ENCODE measurements at regions not wholly inside any gene's neighbourhood (a gene's known extent, or its start where the extent isn't known, plus 50 kb on each side); places are given as distances from the start of the nearest gene placed in this dataset.

DNA sequence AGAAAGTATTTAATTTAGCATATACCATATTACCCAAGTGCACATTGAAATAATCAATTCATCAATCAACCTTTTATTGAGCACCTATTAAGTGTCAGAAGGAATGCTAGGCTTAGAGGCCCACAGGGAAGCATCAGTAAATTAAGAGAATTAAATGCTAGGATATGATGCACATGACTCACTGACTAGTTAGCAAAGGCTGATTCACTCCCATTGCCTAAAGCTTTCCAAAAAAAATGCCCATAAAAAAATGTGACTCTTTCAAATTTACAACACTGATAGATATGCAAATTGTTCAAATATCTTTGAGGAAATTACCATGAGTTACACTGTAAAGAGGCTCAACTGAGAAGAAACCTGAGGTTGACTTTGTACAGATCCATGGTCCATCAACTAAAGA, 883.3 kb downstream of the CDH11 start:
- peak; percentile 66 for DNase-seq (ENCODE audit: low read depth)

GRCh38 chr16:64236316-64236715, 885.5 kb downstream of the CDH11 start:
- no peak for DNase-seq (ENCODE audit: low read depth)

DNA sequence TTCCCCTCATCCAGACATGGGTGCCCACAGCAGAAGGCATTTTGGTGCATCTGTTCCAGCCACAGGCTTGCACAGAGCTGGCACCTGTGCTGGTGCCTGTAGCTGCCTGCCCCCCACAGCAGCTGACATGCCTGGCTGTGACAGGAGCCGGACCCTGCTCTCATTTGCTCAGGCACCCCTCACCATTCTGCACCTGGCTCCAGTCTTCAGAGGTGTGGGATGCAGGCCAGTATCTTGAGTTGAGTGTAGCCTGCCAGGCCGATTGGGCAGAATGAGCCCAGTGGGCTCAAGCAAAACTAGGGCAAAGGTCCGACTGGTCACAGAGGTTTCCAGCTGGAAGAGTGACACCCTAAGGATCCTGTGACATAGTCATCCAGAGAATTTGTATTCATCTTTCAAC, 887.7 kb downstream of the CDH11 start:
- no peak for DNase-seq (ENCODE audit: low read depth)

DNA sequence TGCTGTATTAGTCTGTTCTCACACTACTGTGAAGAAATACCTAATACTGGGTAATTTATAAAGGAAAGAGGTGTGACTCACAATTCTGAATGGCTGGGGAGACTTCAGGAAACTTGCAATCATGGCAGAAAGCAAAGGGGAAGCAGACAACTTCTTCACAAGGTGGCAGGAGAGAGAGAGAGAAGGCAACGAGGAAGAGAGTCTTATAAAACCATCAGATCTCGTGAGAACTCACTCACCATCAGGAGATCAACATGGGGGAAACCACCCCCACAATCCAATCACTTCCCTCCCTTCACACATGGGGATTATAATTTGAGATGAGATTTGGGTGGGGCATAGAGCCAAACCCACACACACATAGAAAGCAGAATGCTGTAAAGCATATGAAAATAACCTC, 896.2 kb downstream of the CDH11 start:
- DNase-seq (ENCODE audit: low read depth), result peak; percentile 11

GRCh38 chr16:64225036-64225435, 896.8 kb downstream of the CDH11 start:
- DNase-seq (ENCODE audit: low read depth), result no peak

DNA sequence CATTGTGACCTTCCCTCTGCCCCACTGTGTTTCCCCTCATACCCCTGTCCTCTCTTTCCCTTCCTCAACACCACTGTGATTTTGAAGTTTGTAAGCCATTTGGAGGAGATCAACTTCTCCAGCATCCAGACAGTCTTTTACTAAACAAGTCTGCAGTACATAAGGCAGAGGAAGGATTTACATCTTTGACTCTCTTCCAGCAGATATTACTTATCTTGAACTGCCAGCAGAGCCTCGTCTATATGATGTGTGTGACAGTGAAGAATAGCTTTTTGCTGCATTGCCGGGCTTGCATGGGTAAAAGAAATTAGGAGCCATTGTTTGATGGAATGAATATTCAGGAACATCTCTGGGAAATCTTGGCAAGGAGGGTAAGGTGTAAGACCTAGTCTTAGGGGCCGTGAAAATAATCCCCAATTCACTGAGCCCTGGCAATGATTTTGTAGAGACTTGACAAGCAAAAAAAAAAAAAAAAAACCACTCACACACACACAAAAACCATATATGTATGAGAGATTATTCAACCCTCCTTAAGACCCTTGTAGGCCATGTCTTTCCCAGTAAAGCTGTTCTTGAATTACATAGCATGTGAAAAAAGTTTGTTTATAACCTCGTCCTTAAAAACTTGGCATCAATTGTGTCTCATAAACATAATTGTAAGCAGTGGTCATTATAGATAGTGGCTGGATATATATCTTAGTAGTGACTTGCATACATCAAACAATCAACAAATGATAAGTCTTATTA, 903.9 kb downstream of the CDH11 start:
- DNase-seq (ENCODE audit: low read depth), result no peak

DNA sequence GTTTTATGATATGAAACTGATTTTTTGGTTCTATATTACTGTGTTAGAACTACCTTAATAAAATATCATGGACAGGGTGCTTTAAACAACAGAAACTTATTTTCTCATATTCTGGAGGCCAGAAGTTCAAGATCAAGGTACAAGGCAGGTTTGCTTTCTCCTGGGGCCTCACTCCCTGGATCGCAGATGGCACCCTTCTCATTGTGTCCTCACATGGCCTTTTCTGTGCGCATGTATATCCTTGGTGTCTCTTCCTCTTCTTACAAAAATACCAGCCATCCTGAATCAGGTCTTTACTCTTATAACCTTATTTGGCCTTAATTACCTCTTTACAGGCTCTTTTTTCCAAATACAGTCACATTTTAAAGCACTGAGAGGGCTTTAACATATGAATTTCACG, 906.1 kb downstream of the CDH11 start:
- no peak for DNase-seq (ENCODE audit: low read depth)

GRCh38 chr16:64211331-64211730, 910.5 kb downstream of the CDH11 start:
- DNase-seq (ENCODE audit: low read depth), result peak; percentile 3

DNA sequence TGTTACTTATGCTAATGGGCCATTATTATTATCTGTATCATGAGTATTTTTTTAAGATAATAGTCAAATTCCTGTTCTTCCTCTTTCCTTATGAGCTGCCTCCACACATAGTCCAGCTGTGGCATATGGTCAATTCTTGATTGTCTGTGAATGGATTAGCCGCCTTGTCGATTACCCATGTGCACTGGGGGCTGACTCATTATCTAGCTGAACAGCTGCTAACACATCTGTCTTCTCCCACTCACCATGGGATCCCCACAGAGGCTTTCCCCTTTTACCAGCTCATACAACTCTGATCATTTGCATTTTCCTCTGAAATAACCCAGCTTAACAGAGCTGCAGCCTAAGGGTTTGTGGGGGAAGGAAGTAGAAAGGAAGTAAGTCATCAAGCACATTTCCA, 915.0 kb downstream of the CDH11 start:
- no peak for DNase-seq (ENCODE audit: low read depth)

GRCh38 chr16:64203126-64203525, 918.7 kb downstream of the CDH11 start:
- DNase-seq (ENCODE audit: low read depth), result no peak

DNA sequence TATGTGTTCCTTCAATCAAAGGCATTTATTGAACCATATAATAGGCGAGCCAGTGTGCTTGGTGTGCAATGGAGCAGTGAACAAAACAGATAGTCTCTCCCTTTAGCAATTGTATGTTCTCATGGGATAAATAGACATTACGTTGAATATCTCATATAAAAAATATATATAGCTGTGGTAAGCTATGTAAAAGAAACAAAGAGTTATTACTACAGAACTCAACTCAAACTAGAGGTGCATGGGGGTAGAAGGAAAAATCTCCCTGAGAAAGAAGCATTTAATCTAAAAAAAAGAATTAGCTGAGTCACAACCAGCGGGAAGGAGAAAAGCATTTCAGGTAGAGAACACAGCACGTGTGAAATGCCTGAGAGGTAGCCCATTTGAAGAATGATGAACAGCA, 919.3 kb downstream of the CDH11 start:
- DNase-seq (ENCODE audit: low read depth), result no peak

- DNase-seq (ENCODE audit: low read depth), result peak; percentile 73
Observed at GRCh38 chr16:64196444-64196843, 925.4 kb downstream of the CDH11 start.

GRCh38 chr16:64185954-64186353, 935.9 kb downstream of the CDH11 start:
- no peak for DNase-seq (ENCODE audit: low read depth)

- DNase-seq (ENCODE audit: low read depth), result no peak
Observed at GRCh38 chr16:64184156-64184555, 937.7 kb downstream of the CDH11 start.

DNA sequence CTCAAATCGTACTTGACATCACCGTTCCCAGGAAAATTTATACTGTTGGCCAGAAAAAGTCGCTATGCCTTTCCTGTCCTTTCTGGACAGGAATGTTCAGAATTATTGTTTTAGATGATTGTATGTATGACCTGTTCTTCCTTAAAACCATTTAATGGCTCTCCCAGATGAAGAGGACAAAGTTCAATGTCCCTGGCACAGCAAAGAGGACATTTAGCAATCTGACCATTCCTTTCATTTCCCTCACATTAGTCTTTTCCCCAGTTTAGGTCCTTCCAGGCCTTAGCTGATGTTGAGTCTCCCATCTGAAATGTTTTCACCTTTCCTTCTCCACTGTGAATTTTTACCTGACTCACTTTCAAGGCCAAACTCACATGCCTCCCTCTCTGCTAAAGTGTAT, 938.9 kb downstream of the CDH11 start:
- no peak for DNase-seq (ENCODE audit: low read depth)

- DNase-seq (ENCODE audit: low read depth), result no peak
Observed at GRCh38 chr16:64181271-64181925, 940.5 kb downstream of the CDH11 start.

GRCh38 chr16:64180136-64180900, 941.5 kb downstream of the CDH11 start:
- no peak for DNase-seq (ENCODE audit: low read depth)

DNA sequence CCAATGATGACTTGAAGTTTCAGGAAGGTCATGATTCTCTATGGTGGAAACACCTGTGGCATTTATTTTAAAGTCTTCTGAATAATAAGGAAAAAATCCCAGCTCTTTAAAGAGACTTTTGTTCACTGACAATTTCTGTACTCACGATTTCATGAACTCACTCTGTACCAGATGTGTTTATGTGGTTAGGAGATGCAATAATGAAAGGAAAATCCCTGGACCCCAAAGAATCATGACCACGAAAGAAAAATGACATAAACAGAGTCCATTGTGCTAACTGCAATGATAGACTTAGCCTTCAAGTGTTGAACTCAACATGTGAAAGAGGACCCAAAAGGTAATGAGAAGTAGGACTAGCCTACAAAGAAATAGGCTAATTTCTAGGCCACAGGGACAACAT, 947.5 kb downstream of the CDH11 start:
- DNase-seq (ENCODE audit: low read depth), result no peak

- no peak for DNase-seq (ENCODE audit: low read depth)
Observed at GRCh38 chr16:64172652-64173051, 949.2 kb downstream of the CDH11 start.

DNA sequence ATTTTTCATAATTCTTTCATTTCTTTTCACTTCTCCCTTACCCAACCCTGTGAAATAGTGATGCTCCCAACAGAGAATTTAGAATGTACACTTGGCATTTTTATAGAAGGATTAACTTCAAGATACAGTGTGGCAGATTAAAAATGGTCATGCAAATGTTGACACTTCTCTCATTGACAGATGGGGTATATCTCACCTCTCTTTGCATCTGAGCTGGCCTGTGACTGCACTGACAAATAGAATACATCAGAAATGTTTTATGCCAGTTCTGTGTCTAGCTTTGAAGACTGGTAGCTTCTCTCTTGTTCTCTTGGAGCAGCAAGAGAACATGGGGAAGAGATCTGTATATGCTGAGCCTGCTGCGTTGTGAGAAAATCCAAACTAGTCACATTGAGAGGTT, 949.6 kb downstream of the CDH11 start:
- no peak for DNase-seq (ENCODE audit: low read depth)

DNA sequence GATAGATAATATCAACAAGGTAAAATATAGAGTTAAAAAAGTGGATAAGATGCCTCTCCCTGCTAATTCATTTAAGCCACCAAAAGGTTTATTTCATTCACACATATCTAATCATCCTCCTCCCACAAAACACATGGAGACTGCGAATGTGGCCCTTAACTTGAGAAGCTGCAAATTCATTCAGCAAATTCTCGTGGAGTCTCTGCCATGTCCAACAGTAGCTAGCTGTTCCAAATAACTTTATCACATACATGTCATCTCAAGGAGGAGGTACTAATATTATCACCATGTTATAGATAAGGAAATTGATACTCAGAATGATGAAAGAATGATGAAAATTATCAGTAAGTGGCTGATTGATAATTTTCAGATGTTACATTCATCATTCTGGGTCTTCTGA, 950.2 kb downstream of the CDH11 start:
- DNase-seq (ENCODE audit: low read depth), result no peak

GRCh38 chr16:64168371-64168770, 953.5 kb downstream of the CDH11 start:
- DNase-seq (ENCODE audit: low read depth), result no peak

DNA sequence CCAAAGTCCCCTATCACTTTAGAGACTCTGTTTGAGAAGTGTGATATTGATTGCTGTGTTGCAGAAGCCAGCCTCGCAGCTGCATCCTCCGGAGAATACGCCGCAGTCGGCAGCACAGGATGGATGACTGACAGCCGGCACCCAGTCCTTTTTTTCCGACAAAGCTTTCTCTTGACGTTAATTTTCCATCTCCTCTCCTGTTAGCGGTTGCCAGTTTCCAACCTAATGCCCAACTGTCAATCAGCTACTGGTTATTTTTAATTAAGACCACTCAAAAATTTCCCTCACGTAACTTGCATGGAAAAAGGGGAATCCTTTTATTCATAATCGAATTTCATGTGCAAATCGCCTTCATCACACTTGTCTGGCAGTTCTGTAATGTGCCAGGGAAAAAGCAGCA, 953.9 kb downstream of the CDH11 start:
- DNase-seq (ENCODE audit: low read depth), result no peak
